H1 (cell line): ENCODE measurements at regions not wholly inside any gene's neighbourhood (a gene's known extent, or its start where the extent isn't known, plus 50 kb on each side); places are given as distances from the start of the nearest gene placed in this dataset.

ENCODE experiments used
- CTCF ChIA-PET: fragments of 300-600 bp; sonication (Branson Sonifier 250); formaldehyde crosslinking; loops from one replicate; lab custom pipeline; 2021; ENCODE audit not compliant: partially characterized antibody; lab: Charles Lee
- POLR2A ChIA-PET: fragments of 300-600 bp; sonication (Branson Sonifier 250); formaldehyde crosslinking; loops from one replicate; lab custom pipeline; 2021; ENCODE audit warnings: inconsistent platforms; ENCODE audit not compliant: partially characterized antibody; lab: Charles Lee
- DNase-seq, 2 experiments: peaks; one replicate each; pipeline versions ENCODE4 v3.0.0 to v3.0.0-alpha.2; 2010 to 2022; ENCODE audit warnings: low spot score in 2 of 2, low read depth in 1 of 2, mixed read lengths in 1 of 2
- FAIRE-seq: peaks from 2 replicates; lab custom pipeline; 2011; peaks lifted over from hg19 to GRCh38; lab: Jason Lieb, UNC
- H2AFZ ChIP-seq: 2 replicates; pipeline ENCODE4 v1.8.1; 2012; ENCODE audit warnings: low read length, inconsistent platforms
- H2AK5ac ChIP-seq: 2 replicates; pipeline ENCODE4 v1.6.1; 2013; ENCODE audit warnings: low read depth, low read length
- H2BK120ac ChIP-seq: replicated peaks from 2 replicates; pipeline ENCODE3; 2013; ENCODE audit warnings: low read depth, low read length, inconsistent platforms
- H2BK12ac ChIP-seq: 2 replicates; pipeline ENCODE4 v1.6.1; 2013; ENCODE audit warnings: low read depth, low read length
- H2BK15ac ChIP-seq: 2 replicates; pipeline ENCODE4 v1.6.1; 2013; ENCODE audit warnings: low read length
- H2BK20ac ChIP-seq: 2 replicates; pipeline ENCODE4 v1.6.1; 2013; ENCODE audit warnings: low read length
- H2BK5ac ChIP-seq: 2 replicates; pipeline ENCODE4 v1.6.1; 2013; ENCODE audit warnings: low read depth, low read length
- H3K14ac ChIP-seq: 2 replicates; pipeline ENCODE4 v1.6.1; 2013; ENCODE audit warnings: inconsistent platforms; ENCODE audit not compliant: insufficient read length
- H3K18ac ChIP-seq: 2 replicates; pipeline ENCODE4 v1.6.1; 2013; ENCODE audit warnings: low read length; ENCODE audit errors: extremely low read depth
- H3K23ac ChIP-seq: 2 replicates; pipeline ENCODE4 v1.6.1; 2013; ENCODE audit warnings: inconsistent platforms; ENCODE audit not compliant: insufficient read length
- H3K23me2 ChIP-seq: 2 replicates; pipeline ENCODE4 v1.6.1; 2013; ENCODE audit warnings: low read depth, low read length
- H3K27ac ChIP-seq: 2 replicates; pipeline ENCODE4 v1.6.1; 2011; ENCODE audit warnings: low read depth, low read length, inconsistent platforms
- H3K27me3 ChIP-seq, 4 experiments: replicated peaks in 1 of 4; 1 replicate in 1 of 4; 2 replicates in 3 of 4; pipeline versions ENCODE4 v1.6.1 to v1.8.1; 2011 to 2013; ENCODE audit warnings: low read length in 3 of 4, mild to moderate bottlenecking in 3 of 4, inconsistent platforms in 2 of 4, mixed read lengths in 2 of 4, moderate library complexity in 1 of 4; ENCODE audit not compliant: control insufficient read depth in 3 of 4, insufficient read depth in 3 of 4; ENCODE audit errors: extremely low read depth in 1 of 4
- H3K36me3 ChIP-seq, 4 experiments: 2 replicates each; pipeline versions ENCODE4 v1.6.1 to v1.8.1; 2011 to 2013; ENCODE audit warnings: mild to moderate bottlenecking in 4 of 4, low read length in 3 of 4, moderate library complexity in 2 of 4, control low read depth in 1 of 4, inconsistent platforms in 1 of 4; ENCODE audit not compliant: insufficient read depth in 4 of 4, control insufficient read depth in 2 of 4
- H3K4ac ChIP-seq: replicated peaks from 2 replicates; pipeline ENCODE3; 2013; ENCODE audit warnings: low read length, low read depth, mixed read lengths, inconsistent platforms; ENCODE audit not compliant: insufficient read length
- H3K4me1 ChIP-seq, 4 experiments: replicated peaks in 1 of 4; 1 replicate in 1 of 4; 2 replicates in 3 of 4; pipeline versions ENCODE4 v1.6.1 to v1.8.1; 2011 to 2013; ENCODE audit warnings: low read length in 3 of 4, inconsistent platforms in 2 of 4, mixed read lengths in 1 of 4; ENCODE audit not compliant: insufficient read depth in 4 of 4, control insufficient read depth in 3 of 4
- H3K4me2 ChIP-seq, 2 experiments: 2 replicates each; pipeline versions ENCODE4 v1.6.1 to v1.8.1; 2011 to 2013; ENCODE audit warnings: low read depth in 2 of 2, low read length in 2 of 2, control low read depth in 1 of 2, inconsistent platforms in 1 of 2, mild to moderate bottlenecking in 1 of 2; ENCODE audit not compliant: insufficient read depth in 1 of 2
- H3K4me3 ChIP-seq, 4 experiments: fragments of 200-600, 300-600 bp in 1 of 4; sonication (generic), shearing (Covaris generic), sonication (Bioruptor Twin) in 1 of 4; 2 replicates each; pipeline versions ENCODE4 v1.5.1 to v1.8.1; 2011 to 2016; ENCODE audit warnings: low read length in 4 of 4, low read depth in 3 of 4, control low read depth in 2 of 4, inconsistent platforms in 2 of 4, mild to moderate bottlenecking in 2 of 4, mixed read lengths in 1 of 4, moderate library complexity in 1 of 4; ENCODE audit not compliant: insufficient read depth in 2 of 4; ENCODE audit errors: extremely low read depth in 1 of 4
- H3K56ac ChIP-seq: replicated peaks from 2 replicates; pipeline ENCODE3; 2013; ENCODE audit warnings: low read depth, mild to moderate bottlenecking, mixed read lengths, low read length, inconsistent platforms; ENCODE audit not compliant: insufficient read length
- H3K79me1 ChIP-seq: 2 replicates; pipeline ENCODE4 v1.6.1; 2013; ENCODE audit warnings: low read depth, low read length, control low read depth
- H3K79me2 ChIP-seq, 2 experiments: 2 replicates each; pipeline versions ENCODE4 v1.6.1 to v1.8.1; 2012 to 2013; ENCODE audit warnings: low read length in 2 of 2, mild to moderate bottlenecking in 2 of 2, inconsistent platforms in 1 of 2; ENCODE audit not compliant: insufficient read depth in 2 of 2, control insufficient read depth in 1 of 2
- H3K9ac ChIP-seq, 4 experiments: replicated peaks in 1 of 4; 1 replicate in 1 of 4; 2 replicates in 3 of 4; pipeline versions ENCODE4 v1.6.1 to v1.8.1; 2011 to 2013; ENCODE audit warnings: low read depth in 3 of 4, low read length in 3 of 4, control low read depth in 2 of 4, mild to moderate bottlenecking in 2 of 4, moderate library complexity in 2 of 4, inconsistent platforms in 1 of 4; ENCODE audit errors: extremely low read depth in 1 of 4
- H3K9me3 ChIP-seq, 2 experiments: 2 replicates each; pipeline versions ENCODE4 v1.6.1 to v1.8.1; 2012 to 2013; ENCODE audit warnings: mild to moderate bottlenecking in 2 of 2, moderate library complexity in 2 of 2, control low read depth in 1 of 2, inconsistent platforms in 1 of 2, low read depth in 1 of 2, low read length in 1 of 2, mixed read lengths in 1 of 2; ENCODE audit not compliant: insufficient read depth in 2 of 2
- H4K20me1 ChIP-seq, 2 experiments: replicated peaks in 1 of 2; 2 replicates each; pipeline versions ENCODE3 to v1.8.1; 2011 to 2013; ENCODE audit warnings: inconsistent platforms in 2 of 2, low read length in 2 of 2, mild to moderate bottlenecking in 1 of 2; ENCODE audit not compliant: insufficient read depth in 2 of 2, control insufficient read depth in 1 of 2
- H4K5ac ChIP-seq: 2 replicates; pipeline ENCODE4 v1.6.1; 2013; ENCODE audit warnings: low read length, low read depth, mixed read lengths, inconsistent platforms; ENCODE audit not compliant: insufficient read length
- H4K8ac ChIP-seq: 2 replicates; pipeline ENCODE4 v1.8.0; 2013; ENCODE audit warnings: mild to moderate bottlenecking, moderate library complexity, low read length, inconsistent platforms; ENCODE audit not compliant: insufficient read depth; ENCODE audit errors: extremely low read depth
- H4K91ac ChIP-seq: replicated peaks from 2 replicates; pipeline ENCODE3; 2013; ENCODE audit warnings: low read length, mixed read lengths, inconsistent platforms; ENCODE audit not compliant: insufficient read length
- JUND ChIP-seq: IDR thresholded peaks from 2 replicates; pipeline ENCODE4 v1.6.1; 2011; ENCODE audit warnings: mild to moderate bottlenecking, improper control_type of control experiment, low read length
- KDM1A ChIP-seq: fragments of 200-600, 300-600 bp; sonication (generic); IDR thresholded peaks from 2 replicates; pipeline ENCODE4 v1.7.1; 2016; ENCODE audit warnings: mild to moderate bottlenecking, low read length, borderline replicate concordance
- POLR2A ChIP-seq, 2 experiments: IDR thresholded peaks; 1 replicate in 1 of 2; 2 replicates in 1 of 2; pipeline ENCODE4 v1.6.1; 2011; ENCODE audit warnings: low read depth in 2 of 2, low read length in 2 of 2, mild to moderate bottlenecking in 2 of 2; ENCODE audit errors: control extremely low read depth in 1 of 2
- SP4 ChIP-seq: IDR thresholded peaks from 2 replicates; pipeline ENCODE4 v1.6.1; 2012; ENCODE audit warnings: low read length, inconsistent platforms
- WGBS, 2 experiments: shearing (Covaris generic) in 1 of 2; methylation state at CpG; one replicate each; pipeline versions ENCODE4 v1.1.6 to v1.1.7; 2013 to 2015; ENCODE audit warnings: low lambda C conversion rate in 2 of 2, mixed read lengths in 2 of 2, inconsistent platforms in 1 of 2, low coverage in 1 of 2, missing lambda C conversion rate in 1 of 2; ENCODE audit not compliant: insufficient replicate concordance in 2 of 2, insufficient coverage in 1 of 2, insufficient read length in 1 of 2; ENCODE audit errors: extremely low coverage in 1 of 2, missing lambda C conversion rate in 1 of 2; 5-methylcytosine and 5-hydroxymethylcytosine counted together
- TF ChIP-seq, protein P1 (sequence below), 3 experiments: IDR thresholded peaks; 1 replicate in 2 of 3; 2 replicates in 1 of 3; pipeline versions ENCODE4 v1.5.1 to v1.6.1; 2011; ENCODE audit warnings: low read length in 3 of 3, mild to moderate bottlenecking in 3 of 3, inconsistent platforms in 2 of 3, low read depth in 1 of 3, moderate library complexity in 1 of 3; ENCODE audit not compliant: insufficient read depth in 1 of 3; ENCODE audit errors: control extremely low read depth in 1 of 3

DNA sequence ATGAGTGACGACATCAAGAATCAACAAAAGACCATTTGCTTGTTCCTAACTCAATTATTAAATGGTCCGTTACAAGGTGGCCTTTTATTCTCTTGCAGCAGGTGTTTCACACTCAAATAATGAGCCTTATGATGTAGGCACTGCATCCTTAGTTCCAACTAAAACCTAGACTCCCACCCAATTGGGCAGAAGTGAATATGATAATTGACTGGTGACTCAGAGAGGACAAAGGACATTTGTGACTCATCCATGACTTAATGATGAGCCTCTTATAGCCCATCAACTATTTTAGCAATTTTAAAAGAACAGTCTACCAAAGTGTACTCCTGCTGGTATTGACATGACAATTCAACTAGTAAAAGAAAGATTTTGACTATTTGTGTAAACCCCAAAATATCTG is 1027.8 kb upstream of the PHF14 start:
- Histone ChIP-seq H3K4me1 (no peaks in the 10 kb centered on the region; a peak in 2 of 7 replicates), H3K79me1 (no peaks in the 10 kb centered on the region), H2BK120ac (no peak overlapping the region), H2BK12ac (no peak overlapping the region), H3K27ac (no peak overlapping the region), H2AFZ (no peak overlapping the region), H3K79me2 (no peaks in the 10 kb centered on the region), H3K36me3 (no peaks in the 10 kb centered on the region), H3K18ac (no peak overlapping the region), H2BK5ac (no peak overlapping the region), H3K9ac (no peak overlapping the region), H4K91ac (no peak overlapping the region), H3K27me3 (no peaks in the 10 kb centered on the region), H3K4me3 (no peak overlapping the region), H3K4me2 (no peak overlapping the region), H3K23ac (no peak overlapping the region), H3K56ac (no peak overlapping the region), H3K4ac (no peak overlapping the region), H4K5ac (no peak overlapping the region), H2BK15ac (no peak overlapping the region), H3K9me3 (no peaks in the 10 kb centered on the region), H3K14ac (no peak overlapping the region), H2BK20ac (no peak overlapping the region), H3K23me2 (no peaks in the 10 kb centered on the region), H4K8ac (no peak overlapping the region), H2AK5ac (no peak overlapping the region), H4K20me1 (no peaks in the 10 kb centered on the region)
- CTCF ChIA-PET: no interaction called here
- FAIRE-seq (no peak), DNase-seq (no peak)
- WGBS, 2 experiments: 87% methylated on average over 2 of the region's 2 CpGs; no CpG with 5 or more reads in 1 of the 2 experiments
- POLR2A ChIA-PET: no interaction called here
- TF ChIP-seq KDM1A (no peak), POLR2A (IDR thresholded peaks at IDR 0.05; ENCODE audit: control extremely low read depth in 1 of 2, low read depth in 2 of 2, low read length in 2 of 2) (no peak), SP4 (no peak), JUND (0 out of 2 replicates have a peak, but pooled peaks have one; percentile 56)
- TF ChIP-seq, protein P1, sequence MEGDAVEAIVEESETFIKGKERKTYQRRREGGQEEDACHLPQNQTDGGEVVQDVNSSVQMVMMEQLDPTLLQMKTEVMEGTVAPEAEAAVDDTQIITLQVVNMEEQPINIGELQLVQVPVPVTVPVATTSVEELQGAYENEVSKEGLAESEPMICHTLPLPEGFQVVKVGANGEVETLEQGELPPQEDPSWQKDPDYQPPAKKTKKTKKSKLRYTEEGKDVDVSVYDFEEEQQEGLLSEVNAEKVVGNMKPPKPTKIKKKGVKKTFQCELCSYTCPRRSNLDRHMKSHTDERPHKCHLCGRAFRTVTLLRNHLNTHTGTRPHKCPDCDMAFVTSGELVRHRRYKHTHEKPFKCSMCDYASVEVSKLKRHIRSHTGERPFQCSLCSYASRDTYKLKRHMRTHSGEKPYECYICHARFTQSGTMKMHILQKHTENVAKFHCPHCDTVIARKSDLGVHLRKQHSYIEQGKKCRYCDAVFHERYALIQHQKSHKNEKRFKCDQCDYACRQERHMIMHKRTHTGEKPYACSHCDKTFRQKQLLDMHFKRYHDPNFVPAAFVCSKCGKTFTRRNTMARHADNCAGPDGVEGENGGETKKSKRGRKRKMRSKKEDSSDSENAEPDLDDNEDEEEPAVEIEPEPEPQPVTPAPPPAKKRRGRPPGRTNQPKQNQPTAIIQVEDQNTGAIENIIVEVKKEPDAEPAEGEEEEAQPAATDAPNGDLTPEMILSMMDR (IDR thresholded peaks at IDR 0.05; ENCODE audit: control extremely low read depth in 1 of 3, insufficient read depth in 1 of 3, low read depth in 1 of 3, low read length in 3 of 3): no peak
